ENCODE measurements at regions not wholly inside any gene's neighbourhood (a gene's known extent, or its start where the extent isn't known, plus 50 kb on each side); places are given as distances from the start of the nearest gene placed in this dataset.
A peak's percentile ranks its signal among the peaks of the same experiment; 100 is the strongest.

GRCh38 chr6:6927521-6928361, 180.0 kb upstream of the RREB1 start:
- Histone ChIP-seq H3K27ac (peak overlapping the region in 7 of 8 donors; percentile 9 to 73 (median 47)), H3K36me3 (no peaks in the 10 kb centered on the region), H3K4me1 (peaks cover 0 to 53% (median 20%) of the 10 kb centered on the region in 6 donors), H3K27me3 (replicated peaks in 1 of 7) (no peaks in the 10 kb centered on the region), H3K9me3 (peaks cover 0 to under 1% (median 0%) of the 10 kb centered on the region in 8 donors), H3K4me3 (peak overlapping the region in 2 of 8 donors; percentile 8 to 42)
- 55 to 77% (median 58%) methylated on average over 20 of the region's 20 CpGs for WGBS, 5 donors
- TF ChIP-seq CTCF (IDR thresholded peaks at IDR 0.05 in 8 of 11, conservative IDR thresholded peaks at IDR 0.05 in 3 of 11) (peak in 5 of 11 experiments; percentile 15 to 33 (median 23)), POLR2AphosphoS5 (IDR thresholded peaks at IDR 0.05) (no peak)
- peak; percentile 78 for DNase-seq
- intact Hi-C loops (cut with DNase I; ENCODE audit: low total_unique reads) = no loop called here

GRCh38 chr6:6930223-6930880, 177.4 kb upstream of the RREB1 start:
- H3K27ac ChIP-seq = peak overlapping the region in 6 of 8 donors; percentile 15 to 72 (median 54)
- intact Hi-C loops (cut with DNase I; ENCODE audit: low total_unique reads) = no loop called here
- no peak overlapping the region for H3K4me3 ChIP-seq

DNA sequence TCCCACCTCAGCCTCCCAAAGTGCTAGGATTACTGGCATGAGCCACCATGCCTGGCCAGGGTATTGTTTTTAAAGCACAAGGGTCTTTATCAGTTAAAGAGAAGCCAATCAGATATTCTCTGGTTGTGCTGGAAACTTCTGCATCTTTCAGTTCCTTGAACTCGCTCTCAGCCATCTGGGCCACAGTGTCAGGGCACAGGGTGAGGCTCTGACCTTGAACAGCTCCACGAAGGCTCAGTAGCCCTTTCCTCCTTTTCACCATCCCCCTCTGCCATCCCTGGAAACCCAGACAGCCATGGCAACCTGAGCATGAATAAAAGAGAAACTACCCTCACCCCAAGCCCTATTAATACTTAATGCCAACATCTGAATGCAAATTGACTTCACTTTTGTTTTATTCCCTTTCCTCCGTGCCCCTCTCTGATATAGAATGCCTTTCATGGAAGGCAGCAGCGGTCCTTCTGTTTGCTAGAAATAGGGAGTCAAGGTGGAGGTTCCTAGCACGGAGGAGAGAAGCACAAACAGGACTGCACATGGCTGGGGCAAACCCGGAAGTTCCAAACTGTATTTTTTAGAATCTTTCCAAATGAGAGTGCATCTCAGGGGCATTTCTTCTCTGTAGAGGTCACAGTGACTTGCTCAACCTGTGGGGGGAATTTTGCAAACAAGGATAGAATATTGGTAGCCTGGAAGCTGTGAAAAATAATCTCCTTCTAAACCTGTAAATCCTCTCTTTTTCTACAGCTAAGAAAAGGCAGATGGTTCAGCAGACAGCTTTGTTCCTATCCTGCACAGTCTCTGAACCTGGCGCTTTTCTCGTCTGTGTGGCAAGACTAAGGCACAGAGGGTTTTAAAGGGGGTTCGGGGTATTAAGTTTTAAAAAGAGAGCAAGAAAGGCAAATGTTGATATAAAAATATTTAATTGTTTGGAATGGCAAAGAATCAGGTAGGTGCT, 176.4 kb upstream of the RREB1 start:
- Histone ChIP-seq H3K4me1 (peaks cover 0 to 52% (median 20%) of the 10 kb centered on the region in 6 donors), H3K4me3 (no peak overlapping the region)

More at GRCh38 chr6:6930223-6930880, 177.4 kb upstream of the RREB1 start:
- peaks cover 0 to 53% (median 20%) of the 10 kb centered on the region in 6 donors for H3K4me1 ChIP-seq
- DNase-seq = peak; percentile 78
- TF ChIP-seq POLR2A (IDR thresholded peaks at IDR 0.05) (no peak), POLR2AphosphoS5 (IDR thresholded peaks at IDR 0.05) (peak in 2 of 3 donors; percentile 70 to 85), CTCF (IDR thresholded peaks at IDR 0.05 in 8 of 11, conservative IDR thresholded peaks at IDR 0.05 in 3 of 11) (no peak)
- H3K27me3 ChIP-seq (replicated peaks in 1 of 7) = no peaks in the 10 kb centered on the region
- H3K9me3 ChIP-seq = no peaks in the 10 kb centered on the region
- no peaks in the 10 kb centered on the region for H3K36me3 ChIP-seq
- 66 to 79% (median 68%) methylated on average over 9 of the region's 9 CpGs for WGBS, 5 donors

More for the DNA sequence above, 176.4 kb upstream of the RREB1 start:
- TF ChIP-seq CTCF (IDR thresholded peaks at IDR 0.05 in 8 of 11, conservative IDR thresholded peaks at IDR 0.05 in 3 of 11) (no peak), POLR2A (IDR thresholded peaks at IDR 0.05) (no peak), POLR2AphosphoS5 (IDR thresholded peaks at IDR 0.05) (no peak)
- 56 to 72% (median 61%) methylated on average over 9 of the region's 9 CpGs for whole genome bisulfite sequencing, 5 donors
- no peaks in the 10 kb centered on the region for H3K27me3 ChIP-seq (replicated peaks in 1 of 7)
- H3K36me3 ChIP-seq = no peaks in the 10 kb centered on the region
- intact Hi-C loops (cut with DNase I; ENCODE audit: low total_unique reads) = no loop called here
- no peaks in the 10 kb centered on the region for H3K9me3 ChIP-seq
- peak overlapping the region in 5 of 8 donors; percentile 46 to 72 (median 55) for H3K27ac ChIP-seq
- no peak for DNase-seq
